BE2C (cell line): ENCODE measurements at regions not wholly inside any gene's neighbourhood (a gene's known extent, or its start where the extent isn't known, plus 50 kb on each side); places are given as distances from the start of the nearest gene placed in this dataset.

ENCODE experiments used
- DNase-seq: peaks from one replicate; pipeline ENCODE4 v3.0.0-alpha.2; 2020
- H3K27me3 ChIP-seq: fragments of 250-450 bp; sonication (Bioruptor Pico); 2 replicates; pipeline ENCODE4 v1.5.1; 2020; ENCODE audit warnings: mild to moderate bottlenecking
- H3K36me3 ChIP-seq: fragments of 250-450 bp; sonication (Bioruptor Pico); 2 replicates; pipeline ENCODE4 v1.5.1; 2020; ENCODE audit warnings: mild to moderate bottlenecking
- H3K4me1 ChIP-seq: fragments of 250-450 bp; sonication (Bioruptor Pico); 2 replicates; pipeline ENCODE4 v1.5.1; 2020
- H3K4me3 ChIP-seq: 2 replicates; pipeline ENCODE4 v1.5.1; 2011; ENCODE audit warnings: low read depth, low read length
- H3K9me3 ChIP-seq: fragments of 250-450 bp; sonication (Bioruptor Pico); 2 replicates; pipeline ENCODE4 v1.5.1; 2020
- TF ChIP-seq, protein P1 (sequence below): IDR thresholded peaks from 2 replicates; pipeline ENCODE4 v1.5.1; 2012; ENCODE audit warnings: mild to moderate bottlenecking, low read depth, low read length

DNA sequence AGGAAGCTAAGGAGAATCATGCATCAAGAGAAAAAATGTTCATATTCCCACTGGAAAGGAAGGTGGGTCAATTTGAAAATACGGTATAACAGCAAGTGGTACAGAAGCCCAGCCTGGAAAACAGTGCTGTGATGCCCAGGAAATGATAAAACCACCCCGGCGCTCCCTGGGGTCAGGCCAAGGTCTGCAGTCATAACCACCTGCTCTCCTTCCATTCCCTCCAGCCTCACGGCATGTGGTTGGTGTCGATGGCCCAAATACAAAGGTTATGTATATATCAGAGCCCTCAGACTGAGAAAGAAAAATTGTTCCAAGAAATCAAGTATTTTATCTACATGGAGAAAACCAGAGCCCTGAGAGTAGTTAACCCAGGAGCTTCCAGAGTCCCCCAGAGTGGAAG, 208.1 kb upstream of the CDYL start:
- TF ChIP-seq, protein P1, sequence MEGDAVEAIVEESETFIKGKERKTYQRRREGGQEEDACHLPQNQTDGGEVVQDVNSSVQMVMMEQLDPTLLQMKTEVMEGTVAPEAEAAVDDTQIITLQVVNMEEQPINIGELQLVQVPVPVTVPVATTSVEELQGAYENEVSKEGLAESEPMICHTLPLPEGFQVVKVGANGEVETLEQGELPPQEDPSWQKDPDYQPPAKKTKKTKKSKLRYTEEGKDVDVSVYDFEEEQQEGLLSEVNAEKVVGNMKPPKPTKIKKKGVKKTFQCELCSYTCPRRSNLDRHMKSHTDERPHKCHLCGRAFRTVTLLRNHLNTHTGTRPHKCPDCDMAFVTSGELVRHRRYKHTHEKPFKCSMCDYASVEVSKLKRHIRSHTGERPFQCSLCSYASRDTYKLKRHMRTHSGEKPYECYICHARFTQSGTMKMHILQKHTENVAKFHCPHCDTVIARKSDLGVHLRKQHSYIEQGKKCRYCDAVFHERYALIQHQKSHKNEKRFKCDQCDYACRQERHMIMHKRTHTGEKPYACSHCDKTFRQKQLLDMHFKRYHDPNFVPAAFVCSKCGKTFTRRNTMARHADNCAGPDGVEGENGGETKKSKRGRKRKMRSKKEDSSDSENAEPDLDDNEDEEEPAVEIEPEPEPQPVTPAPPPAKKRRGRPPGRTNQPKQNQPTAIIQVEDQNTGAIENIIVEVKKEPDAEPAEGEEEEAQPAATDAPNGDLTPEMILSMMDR = no peak
- Histone ChIP-seq H3K4me3 (no peak overlapping the region), H3K4me1 (no peaks in the 10 kb centered on the region), H3K9me3 (no peaks in the 10 kb centered on the region), H3K36me3 (no peaks in the 10 kb centered on the region), H3K27me3 (peaks cover 4% of the 10 kb centered on the region; the same call in 1 of the 2 replicates)
- DNase-seq = no peak

DNA sequence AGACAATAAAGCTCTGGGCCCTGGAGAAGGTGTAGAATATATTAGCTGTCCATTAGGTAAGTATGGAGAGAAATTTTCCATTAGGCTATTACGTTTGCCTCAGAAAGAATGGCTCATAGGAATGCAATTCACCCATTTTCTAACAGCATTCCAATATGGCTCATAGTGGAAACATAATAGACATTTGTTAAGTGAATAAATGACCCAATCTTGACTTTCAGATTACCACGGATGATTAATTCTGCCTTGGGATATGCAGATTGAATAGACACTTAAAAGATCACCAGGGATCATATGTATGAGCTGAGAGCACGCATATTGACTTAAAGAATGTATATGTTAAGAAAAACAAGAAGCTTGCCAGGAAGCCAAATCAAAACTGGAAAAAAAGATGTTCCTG, 209.1 kb upstream of the CDYL start:
- Histone ChIP-seq H3K27me3 (peaks cover 4% of the 10 kb centered on the region; the same call in 1 of the 2 replicates), H3K4me1 (no peaks in the 10 kb centered on the region), H3K9me3 (no peaks in the 10 kb centered on the region), H3K4me3 (no peak overlapping the region), H3K36me3 (no peaks in the 10 kb centered on the region)
- no peak for DNase-seq
- TF ChIP-seq, protein P1 = no peak

DNA sequence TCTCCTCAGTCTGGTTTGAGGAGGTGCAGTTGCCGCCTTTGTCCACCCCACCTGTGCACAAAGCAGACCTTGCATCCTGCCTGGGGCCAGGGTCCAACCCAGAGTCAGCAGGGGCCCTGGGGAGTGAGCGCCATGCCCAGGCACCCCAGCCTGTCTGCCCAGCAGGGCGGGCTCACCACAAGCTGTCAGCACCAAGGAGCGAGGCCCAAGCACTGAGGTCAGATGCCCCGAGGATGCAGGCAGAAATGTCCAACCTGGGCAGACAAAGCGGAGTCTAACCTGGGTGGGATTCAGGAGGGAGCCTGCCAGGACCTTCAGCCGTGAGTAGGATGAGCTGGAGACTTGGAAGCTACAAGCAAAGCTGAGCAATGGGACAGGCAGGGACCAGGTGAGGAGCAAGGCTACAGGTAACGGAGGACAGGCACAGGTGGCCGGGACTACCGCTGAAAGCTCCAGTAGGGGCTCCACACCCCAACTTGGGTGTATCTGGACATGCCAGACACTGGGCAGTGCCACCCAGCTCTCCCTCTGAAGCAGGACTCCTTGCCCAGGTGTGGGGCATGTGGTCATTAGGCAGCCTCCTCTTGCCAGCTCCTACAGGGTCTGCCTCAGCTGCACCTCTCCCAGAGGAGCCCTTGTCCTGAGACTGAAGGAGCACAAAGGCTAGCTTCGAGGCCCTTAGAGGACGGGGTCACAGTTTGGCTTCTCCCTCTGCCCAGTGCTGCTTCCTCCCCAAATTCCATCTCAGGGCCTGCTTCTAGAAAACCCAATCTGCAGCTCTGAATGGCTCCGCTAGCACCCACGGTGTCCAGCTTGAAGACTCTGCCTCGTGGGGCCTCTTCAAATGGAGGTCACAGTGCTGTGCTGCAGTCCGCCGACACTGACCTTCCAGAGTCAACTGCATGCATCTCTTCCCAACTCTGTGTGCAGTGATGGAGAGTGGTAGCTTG, 210.6 kb upstream of the CDYL start:
- no peak overlapping the region for H3K4me3 ChIP-seq
- H3K9me3 ChIP-seq = no peaks in the 10 kb centered on the region
- H3K4me1 ChIP-seq = no peaks in the 10 kb centered on the region
- TF ChIP-seq, protein P1 = no peak
- H3K36me3 ChIP-seq = no peaks in the 10 kb centered on the region
- peaks cover 4% of the 10 kb centered on the region; the same call in 1 of the 2 replicates for H3K27me3 ChIP-seq
- DNase-seq = no peak

DNA sequence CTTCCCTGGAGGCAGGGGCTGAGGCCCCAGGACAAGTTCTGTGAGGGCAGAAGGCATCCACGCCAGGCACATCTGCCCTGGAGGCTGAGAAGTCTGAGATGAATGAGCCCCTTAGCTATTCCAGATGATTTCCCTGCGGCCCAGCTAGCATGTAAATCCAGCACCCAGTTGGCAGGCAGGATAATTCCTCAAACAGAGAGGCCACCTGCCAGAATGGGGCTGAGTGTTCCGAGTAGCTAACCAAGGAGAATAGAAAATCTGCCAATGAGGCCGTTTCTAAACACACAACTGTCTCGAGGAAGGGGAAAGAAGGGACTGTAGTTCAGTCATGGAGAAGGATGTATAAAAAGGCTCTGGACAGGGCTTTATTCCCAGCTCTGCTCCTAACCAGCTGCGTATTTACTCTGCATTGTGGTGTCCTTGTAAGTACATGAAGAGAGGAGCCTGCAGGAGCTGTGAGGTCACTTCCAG, 211.4 kb upstream of the CDYL start:
- TF ChIP-seq, protein P1 = no peak
- no peaks in the 10 kb centered on the region for H3K9me3 ChIP-seq
- DNase-seq = no peak
- no peaks in the 10 kb centered on the region for H3K36me3 ChIP-seq
- peaks cover 4% of the 10 kb centered on the region; the same call in 1 of the 2 replicates for H3K27me3 ChIP-seq
- no peak overlapping the region for H3K4me3 ChIP-seq
- H3K4me1 ChIP-seq = no peaks in the 10 kb centered on the region

DNA sequence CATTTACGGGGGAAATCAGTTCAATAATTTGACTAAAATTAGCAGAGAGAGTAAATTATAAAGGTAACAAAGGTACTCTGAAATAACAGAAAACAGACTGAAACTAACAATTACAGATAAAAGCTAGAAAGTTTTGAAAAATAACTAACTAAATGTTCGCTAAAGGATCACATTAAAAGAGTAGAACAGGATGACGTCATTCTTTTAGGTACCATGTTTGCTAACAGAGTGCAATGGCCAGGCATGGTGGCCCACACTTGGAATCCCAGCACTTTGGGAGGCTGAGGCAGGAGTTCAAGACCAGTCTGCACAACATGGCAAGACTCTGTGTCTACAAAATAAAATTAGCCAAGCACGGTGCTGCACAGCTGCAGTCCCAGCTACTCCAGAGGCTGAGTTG, 212.3 kb upstream of the CDYL start:
- H3K4me1 ChIP-seq = no peaks in the 10 kb centered on the region
- no peaks in the 10 kb centered on the region for H3K9me3 ChIP-seq
- no peaks in the 10 kb centered on the region for H3K36me3 ChIP-seq
- peaks cover 4% of the 10 kb centered on the region; the same call in 1 of the 2 replicates for H3K27me3 ChIP-seq
- TF ChIP-seq, protein P1 = no peak
- no peak overlapping the region for H3K4me3 ChIP-seq
- no peak for DNase-seq

DNA sequence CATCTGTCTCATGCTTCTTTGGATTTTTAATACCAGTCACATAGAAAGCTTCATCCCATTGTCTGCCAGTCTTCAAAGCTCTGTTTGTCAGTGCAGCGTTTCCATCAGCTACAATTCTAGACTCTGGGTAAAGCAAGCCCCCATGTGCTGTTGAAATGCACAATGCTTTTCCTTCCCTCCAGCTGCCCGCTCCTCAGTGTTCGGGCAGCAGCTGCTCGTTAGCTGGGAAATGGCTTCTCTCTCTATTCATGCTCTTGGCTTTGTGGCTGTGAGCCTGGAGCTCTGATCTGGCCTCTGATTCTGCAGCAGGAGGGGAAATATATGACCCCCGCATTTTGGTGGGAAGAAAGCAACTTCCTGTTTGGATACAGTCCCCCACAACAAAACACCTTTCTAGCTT, 213.0 kb upstream of the CDYL start:
- no peak for DNase-seq
- no peaks in the 10 kb centered on the region for H3K36me3 ChIP-seq
- H3K4me3 ChIP-seq = no peak overlapping the region
- no peaks in the 10 kb centered on the region for H3K4me1 ChIP-seq
- no peaks in the 10 kb centered on the region for H3K9me3 ChIP-seq
- H3K27me3 ChIP-seq = peaks cover 4% of the 10 kb centered on the region; the same call in 1 of the 2 replicates
- TF ChIP-seq, protein P1 = no peak
